GM21723 (cell line): ENCODE measurements at regions not wholly inside any gene's neighbourhood (a gene's known extent, or its start where the extent isn't known, plus 50 kb on each side); places are given as distances from the start of the nearest gene placed in this dataset.
"Not testable (repeated sequence)": the region's sequence is repeated elsewhere in the genome, so short reads cannot be mapped to it uniquely, and the experiment has no call there.

Experiments
- ATAC-seq: cut with Tn5 transposase; IDR thresholded peaks from one replicate; pipeline ENCODE4 v1.9.1; 2021; ENCODE audit warnings: mild to moderate bottlenecking, moderate library complexity; ENCODE audit not compliant: unreplicated experiment

DNA sequence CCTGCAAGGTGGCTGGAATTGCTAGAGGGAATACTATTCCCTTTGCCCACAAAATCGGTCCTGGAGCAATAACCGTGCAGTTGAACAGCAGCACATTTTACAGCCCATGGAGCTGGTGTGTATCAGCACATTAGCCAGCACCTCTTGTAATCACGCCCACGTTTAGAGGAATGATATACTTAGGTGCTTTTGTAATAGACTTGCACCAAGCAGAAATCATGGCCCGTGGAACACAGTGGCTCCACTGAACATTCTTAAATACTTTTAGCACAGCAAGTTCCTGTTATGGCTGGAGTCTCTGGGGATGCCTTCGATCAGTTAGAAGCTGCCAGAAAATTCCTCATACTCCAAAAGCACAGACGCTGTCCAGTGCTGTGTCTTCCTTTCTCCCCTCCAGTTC, 218.1 kb upstream of the FAM78B start:
- no peak for ATAC-seq

- no peak for ATAC-seq
These were observed 223.7 kb upstream of the FAM78B start for GRCh38 chr1:166390366-166391033.

- no peak for ATAC-seq
These were observed 224.7 kb upstream of the FAM78B start for GRCh38 chr1:166391279-166392066.

DNA sequence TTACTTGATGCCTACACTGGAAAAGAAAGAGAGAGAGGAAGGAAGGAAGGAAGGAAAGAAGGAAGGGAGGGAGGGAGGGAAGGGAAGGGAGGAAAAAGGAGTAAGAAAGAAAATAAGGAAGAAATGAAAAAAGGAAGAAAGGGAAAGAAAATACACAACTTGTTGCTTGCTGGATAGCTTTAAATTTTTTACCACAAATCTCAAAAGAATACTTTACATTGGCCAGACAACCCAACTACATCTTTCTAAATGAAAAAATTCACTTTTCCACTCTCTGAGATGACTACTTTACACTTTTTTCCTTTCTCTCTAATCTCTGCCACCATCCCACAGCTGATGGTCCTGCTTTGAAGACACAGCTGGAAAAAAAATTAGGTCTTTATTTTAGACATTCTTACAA, 228.9 kb upstream of the FAM78B start:
- ATAC-seq = no peak

DNA sequence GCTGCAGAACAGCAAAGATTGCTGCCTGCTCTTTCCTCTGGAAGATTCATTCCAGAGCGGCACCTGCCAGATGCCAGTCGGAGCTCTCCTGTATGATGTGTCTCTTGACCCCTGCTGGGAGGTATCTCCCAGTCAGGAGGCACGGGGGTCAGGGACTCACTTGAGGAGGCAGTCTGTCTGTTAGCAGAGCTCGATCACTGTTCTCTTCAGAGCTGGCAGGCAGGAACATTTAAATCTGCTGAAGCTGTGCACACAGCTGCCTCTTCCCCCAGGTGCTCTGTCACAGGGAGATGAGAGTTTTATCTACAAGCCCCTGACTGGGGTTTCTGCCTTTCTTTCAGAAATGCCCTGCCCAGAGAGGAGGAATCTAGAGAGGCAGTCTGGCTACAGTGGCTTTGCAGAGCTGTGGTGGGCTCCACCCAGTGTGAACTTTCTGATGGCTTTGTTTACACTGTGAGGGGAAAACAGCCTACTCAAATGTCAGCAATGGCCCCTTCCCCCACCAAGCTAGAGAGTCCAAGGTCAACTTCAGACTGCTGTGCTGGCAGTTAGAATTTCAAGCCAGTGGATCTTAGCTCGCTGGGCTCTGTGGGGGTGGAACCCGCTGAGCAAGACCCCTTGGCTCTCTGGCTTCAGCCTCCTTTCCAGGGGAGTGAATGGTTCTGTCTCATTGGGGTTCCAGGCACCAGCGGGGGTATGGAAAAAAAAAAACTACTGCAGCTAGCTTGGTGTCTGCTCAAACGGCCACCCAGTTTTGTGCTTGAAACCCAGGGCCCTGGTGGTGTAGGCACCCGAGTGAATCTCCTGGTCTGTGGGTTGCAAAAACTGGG, 242.7 kb upstream of the FAM78B start:
- ATAC-seq = not testable (repeated sequence)

DNA sequence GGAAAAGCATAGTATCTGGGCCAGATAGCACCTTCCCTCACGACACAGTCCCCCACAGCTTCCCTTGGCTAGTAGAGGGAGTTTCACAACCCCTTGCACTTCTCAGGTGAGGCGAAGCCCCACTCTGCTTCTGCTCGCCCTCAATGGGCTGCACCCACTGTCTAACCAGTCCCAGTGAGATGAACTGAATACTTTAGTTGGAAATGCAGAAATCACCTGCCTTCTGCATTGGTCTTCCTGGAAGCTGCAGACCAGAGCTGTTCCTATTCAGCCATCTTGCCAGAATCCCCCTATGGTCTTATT, 243.2 kb upstream of the FAM78B start:
- no peak for ATAC-seq

GRCh38 chr1:166416831-166417230, 250.0 kb upstream of the FAM78B start:
- ATAC-seq = not testable (repeated sequence)

- no peak for ATAC-seq
These were observed 251.6 kb upstream of the FAM78B start for GRCh38 chr1:166418344-166418933.

GRCh38 chr1:166422586-166422985, 255.8 kb upstream of the FAM78B start:
- ATAC-seq = not testable (repeated sequence)

GRCh38 chr1:166432655-166433054, 265.9 kb upstream of the FAM78B start:
- ATAC-seq = no peak

DNA sequence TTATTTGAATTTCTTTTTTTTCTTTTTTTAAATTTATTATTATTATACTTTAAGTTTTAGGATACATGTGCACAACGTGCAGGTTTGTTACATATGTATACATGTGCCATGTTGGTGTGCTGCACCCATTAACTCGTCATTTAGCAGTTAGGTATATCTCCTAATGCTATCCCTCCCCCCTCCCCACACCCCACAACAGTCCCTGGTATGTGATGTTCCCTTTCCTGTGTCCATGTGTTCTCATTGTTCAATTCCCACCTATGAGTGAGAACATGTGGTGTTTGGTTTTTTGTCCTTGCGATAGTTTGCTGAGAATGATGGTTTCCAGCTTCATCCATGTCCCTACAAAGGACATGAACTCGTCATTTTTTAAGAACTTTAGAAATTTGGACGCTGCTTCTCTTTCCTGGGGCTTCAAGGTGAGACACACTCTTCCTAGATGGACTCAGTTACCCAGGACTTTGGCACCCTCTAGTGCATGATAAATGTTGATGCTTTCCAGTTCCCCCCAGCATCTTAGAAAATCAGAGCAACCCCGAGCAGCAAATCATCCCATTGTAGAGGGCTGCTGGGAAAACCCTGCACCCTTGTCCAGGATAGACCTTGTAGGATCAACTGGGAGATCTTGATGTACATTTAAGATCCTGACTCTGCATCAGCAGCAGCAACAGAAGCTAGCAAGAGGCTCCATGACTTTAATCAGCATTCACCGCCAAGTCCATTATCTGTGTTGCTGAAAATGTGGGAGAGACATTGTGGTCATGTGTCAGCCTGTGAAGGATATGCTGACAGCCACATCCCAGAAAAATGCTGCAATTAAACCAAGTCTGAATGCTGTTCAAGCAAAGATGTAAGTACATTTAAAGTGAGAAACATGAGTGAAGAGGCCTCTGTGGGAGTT, 266.9 kb upstream of the FAM78B start:
- not testable (repeated sequence) for ATAC-seq

- no peak for ATAC-seq
These were observed 290.9 kb upstream of the FAM78B start for GRCh38 chr1:166457700-166458099.

- no peak for ATAC-seq
These were observed 297.5 kb upstream of the FAM78B start for GRCh38 chr1:166464333-166464732.

GRCh38 chr1:166470014-166470413, 303.2 kb upstream of the FAM78B start:
- no peak for ATAC-seq

DNA sequence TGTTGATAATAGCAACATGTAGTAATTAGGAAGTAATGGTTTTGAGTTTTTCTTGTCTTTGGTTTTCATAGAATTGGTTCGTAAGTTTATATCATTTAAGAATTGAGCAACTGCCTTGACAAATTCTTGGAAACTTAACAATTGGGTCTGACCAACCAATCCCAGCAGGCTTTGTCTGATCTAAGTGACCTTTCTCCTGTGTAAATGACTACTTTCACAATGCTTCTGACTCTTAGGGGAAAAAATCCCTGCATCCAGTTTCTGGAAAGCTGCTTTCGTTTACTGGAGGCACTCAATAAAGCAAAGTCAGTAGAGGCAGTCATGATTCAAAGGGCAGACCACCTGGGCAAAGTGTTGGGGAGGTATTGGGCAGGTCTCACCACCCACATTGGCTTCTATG, 303.6 kb upstream of the FAM78B start:
- no peak for ATAC-seq

DNA sequence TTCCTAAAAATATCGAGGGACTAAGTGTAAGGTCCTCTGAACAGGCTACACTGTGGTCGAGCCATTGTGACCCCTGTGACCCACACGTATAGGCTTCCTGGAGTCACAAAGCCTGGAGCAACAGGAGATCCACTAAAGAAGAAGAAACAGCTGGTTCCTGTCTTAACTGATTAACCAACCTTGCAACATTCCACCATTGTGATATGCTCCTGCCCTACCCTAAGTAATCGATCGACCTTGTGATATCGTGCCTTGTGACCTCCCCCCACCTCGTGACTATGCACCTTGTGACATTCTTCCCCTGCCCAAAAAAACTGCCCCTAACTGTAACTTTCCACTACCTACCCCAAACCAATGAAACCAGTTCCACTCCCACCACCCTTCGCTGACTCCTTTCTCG, 304.6 kb upstream of the FAM78B start:
- no peak for ATAC-seq

GRCh38 chr1:166479052-166479631, 312.3 kb upstream of the FAM78B start:
- ATAC-seq = peak; percentile 76

DNA sequence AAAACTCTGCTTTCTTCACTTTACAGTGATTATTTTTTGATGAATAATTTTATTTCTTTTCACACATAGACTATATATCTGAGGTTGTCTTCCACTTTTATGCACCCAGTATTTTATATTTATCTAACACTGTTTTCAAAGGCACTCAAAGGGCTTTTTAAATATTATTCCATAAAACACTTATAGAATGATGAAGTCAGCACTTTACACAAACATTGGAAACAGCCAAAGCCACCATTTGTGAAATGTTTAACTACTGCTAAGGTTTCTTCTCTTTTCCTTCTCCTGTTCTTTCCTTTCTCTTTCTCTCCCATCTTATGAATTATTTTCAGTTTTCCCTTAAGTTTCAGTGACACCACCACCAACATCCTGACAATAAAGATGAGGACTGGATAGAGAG, 317.7 kb upstream of the FAM78B start:
- no peak for ATAC-seq

DNA sequence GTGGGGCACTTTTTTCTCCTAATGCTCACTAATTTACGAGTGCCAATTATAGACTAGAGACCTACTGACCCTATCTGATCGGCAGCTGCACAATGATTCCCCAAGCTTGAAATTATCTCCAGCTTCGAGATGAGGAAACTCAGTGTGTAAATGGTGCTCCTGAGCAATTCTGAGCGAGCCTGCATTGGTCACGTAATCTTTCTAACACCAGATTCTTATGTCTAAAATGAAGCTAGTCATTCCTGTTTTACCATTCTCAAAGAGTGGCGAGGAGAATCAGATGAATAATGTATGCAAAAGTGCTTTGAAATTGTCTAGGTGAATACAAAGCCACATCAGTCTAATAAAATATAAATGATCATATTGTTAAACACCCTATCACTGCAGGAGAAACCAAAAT, 318.1 kb upstream of the FAM78B start:
- ATAC-seq = no peak

DNA sequence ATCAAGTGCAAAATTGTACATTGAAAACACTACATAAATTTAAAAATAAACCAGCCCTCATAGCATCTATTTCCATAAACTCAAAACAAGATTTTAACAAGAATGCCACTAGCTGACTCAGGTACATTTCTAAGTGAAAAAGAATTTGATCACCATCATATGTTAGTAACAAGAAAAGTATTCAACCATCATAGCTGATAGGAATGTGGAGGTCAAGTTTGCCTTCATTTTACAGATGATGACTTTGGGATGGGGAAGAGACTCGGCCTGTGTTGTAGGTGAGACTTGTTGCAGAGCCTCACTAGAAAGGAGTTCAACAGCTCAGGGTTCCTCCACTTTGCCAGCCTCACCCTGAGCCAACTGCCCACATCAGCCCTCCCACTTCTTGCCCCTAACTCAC, 318.8 kb upstream of the FAM78B start:
- no peak for ATAC-seq
